ENCODE measurements at regions not wholly inside any gene's neighbourhood (a gene's known extent, or its start where the extent isn't known, plus 50 kb on each side); places are given as distances from the start of the nearest gene placed in this dataset.

DNA sequence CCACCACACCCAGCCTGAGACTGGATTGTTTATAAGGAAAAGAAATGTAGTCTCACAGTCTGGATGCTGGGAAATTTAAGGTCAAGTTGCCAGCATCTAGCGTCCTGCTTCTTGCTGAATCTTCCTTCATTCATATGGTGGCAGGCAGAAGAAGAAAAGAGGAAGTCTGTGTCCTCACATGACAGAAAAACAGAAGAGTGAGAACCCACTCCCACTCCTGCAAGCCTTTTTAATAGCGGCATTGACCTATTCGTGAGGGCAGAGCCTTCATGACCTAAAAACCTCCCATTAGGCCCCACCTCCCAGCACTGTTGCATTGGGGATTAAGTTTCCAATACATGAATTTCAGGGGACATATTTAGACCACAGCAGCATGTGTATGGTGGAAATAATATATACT lies 160.8 kb upstream of the BMP2 start:
- peaks cover 1% of the 10 kb centered on the region for H3K36me3 Mint-ChIP-seq (ENCODE audit: low read depth)
- no peak for DNase-seq (ENCODE audit: low spot score)
- TF ChIP-seq, protein P1, sequence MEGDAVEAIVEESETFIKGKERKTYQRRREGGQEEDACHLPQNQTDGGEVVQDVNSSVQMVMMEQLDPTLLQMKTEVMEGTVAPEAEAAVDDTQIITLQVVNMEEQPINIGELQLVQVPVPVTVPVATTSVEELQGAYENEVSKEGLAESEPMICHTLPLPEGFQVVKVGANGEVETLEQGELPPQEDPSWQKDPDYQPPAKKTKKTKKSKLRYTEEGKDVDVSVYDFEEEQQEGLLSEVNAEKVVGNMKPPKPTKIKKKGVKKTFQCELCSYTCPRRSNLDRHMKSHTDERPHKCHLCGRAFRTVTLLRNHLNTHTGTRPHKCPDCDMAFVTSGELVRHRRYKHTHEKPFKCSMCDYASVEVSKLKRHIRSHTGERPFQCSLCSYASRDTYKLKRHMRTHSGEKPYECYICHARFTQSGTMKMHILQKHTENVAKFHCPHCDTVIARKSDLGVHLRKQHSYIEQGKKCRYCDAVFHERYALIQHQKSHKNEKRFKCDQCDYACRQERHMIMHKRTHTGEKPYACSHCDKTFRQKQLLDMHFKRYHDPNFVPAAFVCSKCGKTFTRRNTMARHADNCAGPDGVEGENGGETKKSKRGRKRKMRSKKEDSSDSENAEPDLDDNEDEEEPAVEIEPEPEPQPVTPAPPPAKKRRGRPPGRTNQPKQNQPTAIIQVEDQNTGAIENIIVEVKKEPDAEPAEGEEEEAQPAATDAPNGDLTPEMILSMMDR (IDR thresholded peaks at IDR 0.05) = no peak
- peaks cover 14% of the 10 kb centered on the region for H3K27me3 Mint-ChIP-seq (ENCODE audit: low read depth)
- no peaks in the 10 kb centered on the region for H3K9me3 Mint-ChIP-seq (ENCODE audit: low read depth)
- no peak overlapping the region for H3K4me3 Mint-ChIP-seq (ENCODE audit: unreplicated experiment)
- no peak overlapping the region for H3K27ac Mint-ChIP-seq (ENCODE audit: unreplicated experiment)
- no peaks in the 10 kb centered on the region for H3K4me1 Mint-ChIP-seq (ENCODE audit: low read depth)

DNA sequence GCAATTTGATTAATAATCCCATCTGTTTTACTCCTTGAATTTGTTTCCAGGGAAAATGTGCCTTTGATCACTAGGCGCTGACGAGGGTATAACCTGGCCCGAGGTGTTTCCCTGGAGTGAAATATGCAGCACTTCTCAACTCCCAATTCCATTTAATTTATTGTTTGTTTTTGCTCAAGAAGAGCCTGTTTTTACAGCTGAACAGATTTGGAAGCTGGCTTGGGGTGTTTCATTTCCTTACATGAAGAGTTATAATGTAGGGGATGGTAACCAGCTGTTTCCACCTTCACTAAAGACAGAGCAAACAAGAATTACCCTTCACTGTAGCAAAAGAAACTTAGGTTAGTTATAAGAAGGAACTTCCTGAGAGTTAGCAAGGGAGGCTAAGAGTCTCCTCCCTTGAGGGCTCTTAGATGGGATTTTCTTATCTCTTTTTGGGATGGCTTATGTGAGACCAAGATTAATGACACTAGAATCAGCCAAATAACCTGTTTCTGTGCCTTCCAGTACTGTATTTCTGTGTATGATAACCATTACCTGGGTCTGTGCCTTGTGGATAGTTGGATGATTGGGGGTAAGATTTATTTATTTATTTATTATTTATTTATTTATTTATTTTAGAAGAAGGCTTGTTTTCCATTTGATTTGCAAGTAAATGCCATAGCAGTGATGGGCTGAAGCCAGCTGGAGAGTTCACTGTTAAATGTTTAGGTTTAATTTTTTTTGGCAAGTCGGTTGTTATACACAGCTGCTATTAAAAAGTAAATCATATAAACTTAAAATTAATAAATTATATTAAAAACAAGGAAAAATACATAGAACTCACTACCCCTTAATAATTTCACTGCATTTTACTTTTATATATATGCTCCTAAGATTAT lies 162.2 kb upstream of the BMP2 start:
- Mint-ChIP-seq H3K27ac (ENCODE audit: unreplicated experiment) (no peak overlapping the region), H3K4me3 (ENCODE audit: unreplicated experiment) (no peak overlapping the region), H3K9me3 (ENCODE audit: low read depth) (no peaks in the 10 kb centered on the region), H3K36me3 (ENCODE audit: low read depth) (peaks cover 1% of the 10 kb centered on the region), H3K27me3 (ENCODE audit: low read depth) (peaks cover 19% of the 10 kb centered on the region), H3K4me1 (ENCODE audit: low read depth) (no peaks in the 10 kb centered on the region)
- DNase-seq (ENCODE audit: low spot score) = no peak
- TF ChIP-seq, protein P1 (IDR thresholded peaks at IDR 0.05) = no peak

DNA sequence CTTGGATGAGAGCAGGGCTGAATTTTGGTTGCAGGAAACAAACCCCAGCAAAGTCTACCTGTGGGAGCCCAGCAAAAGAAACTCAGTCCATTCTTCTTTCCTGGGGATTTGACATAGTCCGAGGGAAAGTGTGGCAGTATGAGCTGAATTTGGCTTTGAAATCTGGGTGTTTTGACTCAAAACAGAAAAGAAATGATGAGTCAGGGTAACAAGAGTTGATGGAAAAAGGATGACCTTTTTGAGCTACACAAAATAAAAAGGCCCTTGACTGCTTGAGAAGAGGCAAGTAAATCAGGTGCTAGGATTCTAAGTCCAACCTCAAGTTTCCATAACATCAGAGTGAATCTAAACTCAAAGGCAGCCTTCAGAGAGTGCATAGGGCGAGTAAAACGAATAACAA lies 163.3 kb upstream of the BMP2 start:
- peaks cover 1% of the 10 kb centered on the region for H3K36me3 Mint-ChIP-seq (ENCODE audit: low read depth)
- H3K27me3 Mint-ChIP-seq (ENCODE audit: low read depth) = peaks cover 22% of the 10 kb centered on the region
- no peak overlapping the region for H3K27ac Mint-ChIP-seq (ENCODE audit: unreplicated experiment)
- no peaks in the 10 kb centered on the region for H3K9me3 Mint-ChIP-seq (ENCODE audit: low read depth)
- TF ChIP-seq, protein P1 (IDR thresholded peaks at IDR 0.05) = no peak
- no peaks in the 10 kb centered on the region for H3K4me1 Mint-ChIP-seq (ENCODE audit: low read depth)
- no peak overlapping the region for H3K4me3 Mint-ChIP-seq (ENCODE audit: unreplicated experiment)
- DNase-seq (ENCODE audit: low spot score) = no peak

DNA sequence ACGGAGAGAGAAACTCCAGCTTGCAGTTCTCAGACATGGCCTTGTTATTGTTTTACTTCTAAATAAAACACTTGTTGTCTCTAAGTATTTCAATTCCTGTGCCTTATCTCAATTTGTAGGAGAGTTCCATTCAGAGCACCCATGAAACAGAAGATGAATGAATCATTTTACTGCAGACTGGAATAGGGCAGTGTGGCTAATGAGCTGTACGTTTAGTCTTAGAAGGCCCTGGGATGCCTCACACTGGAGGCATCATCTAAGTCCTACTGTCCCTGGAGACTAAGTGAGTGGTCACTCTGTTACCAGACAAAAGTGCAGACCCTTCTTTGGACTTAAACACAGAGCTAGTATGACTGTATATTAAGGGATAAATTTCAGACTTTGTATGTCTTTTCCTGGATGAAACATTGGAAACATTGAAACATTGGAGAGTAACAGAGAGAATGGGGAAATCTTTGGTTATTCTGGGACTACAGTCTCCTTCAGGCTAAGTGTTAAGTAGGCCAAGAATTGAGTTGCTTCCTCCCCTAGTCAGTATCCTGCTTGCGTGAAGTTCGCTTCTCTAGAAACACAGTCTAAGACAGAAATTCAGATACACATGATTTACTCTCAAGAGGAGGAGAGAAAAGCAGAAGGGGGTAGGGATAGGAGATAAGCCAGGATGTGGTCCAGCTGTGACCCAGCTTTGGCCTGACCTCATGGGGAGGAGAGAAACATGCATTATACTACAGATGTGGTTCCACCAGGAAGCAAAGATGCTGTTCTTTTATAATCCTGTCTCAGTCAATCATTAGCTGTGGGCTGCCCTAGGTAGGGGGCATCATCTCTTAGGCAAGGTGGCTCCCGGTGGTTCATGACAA lies 167.4 kb upstream of the BMP2 start:
- no peaks in the 10 kb centered on the region for H3K9me3 Mint-ChIP-seq (ENCODE audit: low read depth)
- H3K36me3 Mint-ChIP-seq (ENCODE audit: low read depth) = peaks cover 1% of the 10 kb centered on the region
- H3K4me1 Mint-ChIP-seq (ENCODE audit: low read depth) = peaks cover 13% of the 10 kb centered on the region
- no peak overlapping the region for H3K27ac Mint-ChIP-seq (ENCODE audit: unreplicated experiment)
- no peak for DNase-seq (ENCODE audit: low spot score)
- H3K27me3 Mint-ChIP-seq (ENCODE audit: low read depth) = peaks cover 18% of the 10 kb centered on the region
- TF ChIP-seq, protein P1 (IDR thresholded peaks at IDR 0.05) = no peak
- no peak overlapping the region for H3K4me3 Mint-ChIP-seq (ENCODE audit: unreplicated experiment)

DNA sequence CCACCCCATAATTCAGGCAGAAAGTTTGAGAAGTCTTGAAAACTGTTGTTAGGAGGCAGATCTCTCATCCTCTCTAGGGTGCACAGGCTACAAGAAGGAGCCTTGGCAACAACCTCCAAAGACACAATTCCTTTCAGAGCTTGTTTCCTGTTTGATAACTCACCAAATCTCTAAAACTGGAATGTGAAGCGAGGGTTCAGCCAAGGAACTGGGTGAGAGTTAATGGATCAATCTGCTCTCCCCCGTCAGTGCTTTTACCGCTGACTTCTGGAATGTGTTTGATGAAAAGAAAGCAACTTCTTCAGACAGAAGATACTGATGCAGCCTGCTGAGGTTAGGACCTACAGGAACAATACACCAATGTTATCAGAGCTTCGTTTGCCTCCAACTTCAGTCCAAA lies 171.8 kb upstream of the BMP2 start:
- Mint-ChIP-seq H3K4me3 (ENCODE audit: unreplicated experiment) (no peak overlapping the region), H3K36me3 (ENCODE audit: low read depth) (no peaks in the 10 kb centered on the region), H3K4me1 (ENCODE audit: low read depth) (peaks cover 31% of the 10 kb centered on the region), H3K27me3 (ENCODE audit: low read depth) (peaks cover 10% of the 10 kb centered on the region), H3K9me3 (ENCODE audit: low read depth) (no peaks in the 10 kb centered on the region), H3K27ac (ENCODE audit: unreplicated experiment) (no peak overlapping the region)
- no peak for DNase-seq (ENCODE audit: low spot score)
- TF ChIP-seq, protein P1 (IDR thresholded peaks at IDR 0.05) = no peak
